DMS153 (cell line): ENCODE measurements at regions not wholly inside any gene's neighbourhood (a gene's known extent, or its start where the extent isn't known, plus 50 kb on each side); places are given as distances from the start of the nearest gene placed in this dataset.

Experiments
- DNase-seq: peaks from one replicate; lab custom pipeline; 2025; lab: John Stamatoyannopoulos, UW

- no peak for DNase-seq
Measured at GRCh38 chr20:58091810-58092209, 136.6 kb downstream of the ANKRD60 start.

DNA sequence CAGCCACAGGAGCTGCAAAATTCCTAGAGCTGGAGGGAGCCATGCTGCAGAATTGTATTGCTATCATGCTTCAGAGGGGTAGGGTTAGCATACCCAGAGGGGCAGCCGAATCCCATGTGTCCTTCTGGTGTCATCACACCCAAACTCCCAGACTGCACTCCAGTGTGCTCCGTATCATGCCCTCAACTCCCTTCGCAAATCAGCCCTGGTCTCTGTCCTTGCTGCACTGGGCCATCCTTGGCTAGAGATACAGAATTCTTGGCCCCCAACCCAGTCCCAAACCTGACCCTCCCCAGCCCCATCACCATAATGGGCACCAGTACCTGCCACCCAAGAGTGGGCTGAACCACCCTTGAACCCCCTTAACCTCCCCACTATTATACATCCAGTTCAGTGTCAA, 138.3 kb downstream of the ANKRD60 start:
- no peak for DNase-seq

GRCh38 chr20:58088625-58089024, 139.8 kb downstream of the ANKRD60 start:
- DNase-seq: no peak

DNA sequence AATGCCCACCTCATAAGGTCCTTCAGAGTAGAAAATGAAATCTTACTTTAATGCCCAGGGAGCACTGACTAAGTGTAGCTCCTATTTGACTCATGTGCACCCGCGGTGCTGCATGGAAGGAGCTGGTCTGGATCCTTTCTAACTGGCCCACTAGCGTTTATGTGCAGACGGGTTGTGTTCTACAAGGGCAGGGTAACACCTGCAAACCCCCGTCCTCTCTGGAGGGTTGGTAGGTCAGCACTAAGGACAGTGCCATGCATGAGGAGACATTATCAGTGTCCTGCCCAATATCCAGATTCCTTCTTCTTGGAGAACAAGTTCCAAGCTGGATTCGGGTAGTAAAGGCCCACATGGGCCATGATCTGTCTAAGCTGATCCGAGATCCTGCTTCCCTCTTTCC, 140.3 kb downstream of the ANKRD60 start:
- DNase-seq: no peak

GRCh38 chr20:58087562-58087858, 140.9 kb downstream of the ANKRD60 start:
- DNase-seq: no peak

GRCh38 chr20:58086763-58087561, 141.5 kb downstream of the ANKRD60 start:
- peak; percentile 6 for DNase-seq

DNA sequence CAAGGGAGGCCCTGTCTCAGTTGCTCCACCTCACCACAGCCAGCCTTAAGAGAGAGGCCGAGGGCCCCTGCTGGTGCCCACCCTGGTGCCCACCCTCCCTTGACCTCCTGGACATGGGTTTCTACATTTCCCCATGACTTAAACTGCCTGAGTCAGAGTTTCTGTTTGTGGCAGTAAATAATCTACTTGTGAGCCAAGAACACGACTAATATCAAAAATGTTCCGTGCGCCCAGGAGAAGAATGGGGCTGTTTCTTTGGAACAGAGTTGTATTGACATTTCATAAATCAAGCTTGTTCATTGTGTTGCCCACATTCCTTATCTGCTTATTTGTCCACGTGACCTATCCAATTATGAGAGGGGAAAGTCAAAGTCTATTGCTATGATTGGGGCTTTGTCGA, 143.5 kb downstream of the ANKRD60 start:
- no peak for DNase-seq

GRCh38 chr20:58084566-58084965, 143.9 kb downstream of the ANKRD60 start:
- DNase-seq: no peak

DNA sequence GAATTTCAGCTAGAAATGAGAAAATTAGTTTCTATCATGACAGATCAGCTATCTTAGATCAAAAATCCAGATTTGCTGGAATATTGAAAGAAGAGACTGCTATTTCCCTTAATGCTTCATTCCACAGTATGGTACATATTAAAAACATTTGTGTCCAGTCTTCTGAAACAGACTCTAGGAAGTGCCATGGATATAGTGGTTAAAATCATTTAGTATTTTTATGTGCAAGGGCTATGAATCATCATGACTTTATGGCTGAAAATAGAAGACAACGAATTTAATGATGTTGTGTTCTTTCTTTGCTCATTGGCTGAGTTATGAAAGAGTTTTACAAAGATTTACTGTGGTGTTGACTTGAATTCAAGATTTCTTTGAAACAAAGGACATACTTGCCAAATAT, 146.6 kb downstream of the ANKRD60 start:
- no peak for DNase-seq

GRCh38 chr20:58078741-58079522, 149.5 kb downstream of the ANKRD60 start:
- DNase-seq: no peak

DNA sequence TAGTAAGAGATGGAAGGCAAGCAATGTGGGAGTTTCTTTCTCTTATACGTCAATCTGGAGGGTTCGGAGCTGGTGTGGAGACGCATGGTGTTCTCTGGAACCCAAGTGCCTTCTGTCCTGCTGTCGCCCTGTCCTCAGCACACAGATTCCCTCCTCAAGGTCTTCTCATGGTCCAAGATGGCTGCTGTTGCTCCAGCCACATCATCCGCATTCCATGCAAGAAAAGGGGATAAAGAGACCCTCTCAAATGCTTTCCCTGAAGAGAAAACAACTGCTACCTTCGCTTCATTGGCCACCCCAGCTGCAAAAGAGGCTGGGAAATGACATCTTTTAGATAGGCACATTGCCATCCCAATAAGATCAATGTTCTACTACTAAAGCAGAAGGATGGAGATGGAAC, 151.2 kb downstream of the ANKRD60 start:
- no peak for DNase-seq

- no peak for DNase-seq
Measured at GRCh38 chr20:58076405-58076804, 152.0 kb downstream of the ANKRD60 start.

GRCh38 chr20:58075586-58076345, 152.7 kb downstream of the ANKRD60 start:
- no peak for DNase-seq

DNA sequence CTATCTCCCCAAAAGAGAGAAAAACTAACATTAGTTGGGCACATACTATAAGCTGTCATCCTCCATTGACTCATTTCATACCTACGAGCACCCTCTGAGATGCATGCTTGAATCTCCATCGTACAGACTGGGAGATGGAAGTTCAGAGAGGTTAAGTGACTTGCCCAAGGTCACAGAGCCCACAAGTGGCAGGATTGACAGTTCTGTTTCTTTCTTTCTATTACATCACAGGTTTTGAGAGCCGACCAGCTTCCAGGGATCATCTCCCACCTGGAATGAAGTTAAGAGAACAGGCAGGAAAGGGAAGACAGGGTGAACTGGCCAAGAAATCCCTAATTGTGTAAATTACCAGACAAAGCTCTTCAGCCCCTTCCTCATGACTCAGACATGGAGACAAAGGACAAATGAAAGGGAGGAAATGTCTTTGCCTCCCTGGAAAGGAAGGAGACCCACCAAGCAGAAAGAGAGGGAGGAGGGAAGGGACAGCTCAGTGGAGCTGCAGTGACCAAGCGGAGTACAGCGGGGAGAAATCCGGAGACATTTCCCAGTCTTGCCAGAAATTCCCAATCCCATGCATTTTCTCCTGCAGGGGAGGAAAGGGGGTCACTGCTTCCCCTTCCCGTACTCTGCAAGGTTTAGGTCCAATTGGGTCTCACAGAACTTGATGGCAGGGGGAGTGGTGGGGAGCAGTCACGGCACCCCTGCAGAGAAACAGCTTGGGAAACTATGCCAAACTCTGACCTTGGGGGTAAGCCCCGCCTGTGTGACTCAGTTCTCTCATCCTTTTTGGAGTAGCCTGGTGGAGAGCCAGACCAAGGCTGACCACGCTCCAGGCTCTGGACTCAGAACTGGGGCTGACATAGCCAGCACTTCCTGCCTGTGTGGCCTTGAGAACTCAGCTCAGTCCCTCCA, 154.3 kb downstream of the ANKRD60 start:
- DNase-seq: no peak

- DNase-seq: no peak
Measured at GRCh38 chr20:58072695-58073671, 155.5 kb downstream of the ANKRD60 start.

- DNase-seq: peak; percentile 12
Measured at GRCh38 chr20:58071991-58072390, 156.5 kb downstream of the ANKRD60 start.

GRCh38 chr20:58071298-58071697, 157.2 kb downstream of the ANKRD60 start:
- no peak for DNase-seq

DNA sequence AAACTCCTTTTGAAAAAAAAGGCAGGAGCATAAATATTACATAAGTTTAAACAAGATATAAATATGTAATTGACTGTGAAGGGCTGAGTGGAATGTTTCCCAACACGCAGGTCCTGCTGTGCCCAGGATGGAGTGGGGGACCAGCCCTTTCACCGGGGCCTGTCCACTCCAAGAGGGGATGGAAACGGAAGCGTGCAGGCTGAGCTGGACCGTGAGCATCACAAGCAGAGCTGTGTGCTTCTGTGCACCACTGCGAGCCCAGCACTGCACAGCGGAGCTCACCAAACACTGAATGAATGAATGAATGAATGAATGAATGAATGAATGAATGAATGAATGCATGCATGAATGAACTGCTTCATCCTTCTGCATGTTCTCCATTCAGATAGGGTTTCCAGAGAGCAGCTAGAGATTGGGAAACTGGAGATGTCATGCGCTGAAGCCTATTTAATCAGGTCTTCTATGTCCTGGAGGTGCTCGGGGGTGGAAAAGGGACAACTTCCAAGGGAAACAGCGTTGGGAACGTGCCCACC, 157.7 kb downstream of the ANKRD60 start:
- DNase-seq: no peak

DNA sequence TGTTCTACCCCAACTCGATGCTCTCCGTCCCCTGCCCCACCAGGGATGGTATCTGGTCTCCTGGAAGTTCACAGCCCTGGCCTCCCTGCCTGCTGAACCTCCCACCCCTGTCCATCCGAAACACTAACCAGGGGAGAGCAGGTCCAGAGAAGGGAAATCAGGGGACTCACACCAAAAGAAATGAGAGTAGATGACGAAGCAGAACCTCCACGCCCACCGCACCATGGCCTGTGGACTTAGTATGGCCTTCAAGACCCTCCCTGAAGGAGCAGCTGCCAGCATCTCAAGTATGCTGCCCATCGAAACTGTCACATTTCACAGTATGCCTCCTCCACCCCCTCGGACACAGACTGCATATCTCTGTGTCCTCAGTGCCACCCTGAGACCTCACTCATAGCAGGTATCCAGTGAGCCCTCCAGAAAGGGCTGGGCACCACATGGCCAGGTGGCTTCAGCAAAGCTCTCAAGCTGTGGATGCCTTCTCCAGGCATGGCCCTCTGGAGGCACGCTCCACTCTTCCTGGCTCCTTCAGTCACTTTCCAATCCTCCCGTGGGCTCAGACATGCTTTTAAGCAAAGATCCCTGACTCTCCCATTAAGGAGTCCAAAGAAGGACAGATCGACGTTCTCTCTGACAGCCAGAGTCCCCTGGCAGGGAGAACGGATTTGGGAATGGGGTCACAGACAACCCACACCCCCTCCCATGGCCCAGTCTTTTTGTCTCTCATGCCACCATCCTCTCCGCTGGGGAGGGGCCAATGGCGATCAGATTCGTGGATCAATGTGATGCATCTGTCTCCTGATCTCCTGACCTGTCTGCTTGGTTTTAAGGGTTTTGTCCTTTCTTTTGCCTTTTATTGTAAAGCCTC, 158.4 kb downstream of the ANKRD60 start:
- no peak for DNase-seq
